ENCODE measurements at regions not wholly inside any gene's neighbourhood (a gene's known extent, or its start where the extent isn't known, plus 50 kb on each side); places are given as distances from the start of the nearest gene placed in this dataset.
"Not testable (repeated sequence)": the region's sequence is repeated elsewhere in the genome, so short reads cannot be mapped to it uniquely, and the experiment has no call there.

DNA sequence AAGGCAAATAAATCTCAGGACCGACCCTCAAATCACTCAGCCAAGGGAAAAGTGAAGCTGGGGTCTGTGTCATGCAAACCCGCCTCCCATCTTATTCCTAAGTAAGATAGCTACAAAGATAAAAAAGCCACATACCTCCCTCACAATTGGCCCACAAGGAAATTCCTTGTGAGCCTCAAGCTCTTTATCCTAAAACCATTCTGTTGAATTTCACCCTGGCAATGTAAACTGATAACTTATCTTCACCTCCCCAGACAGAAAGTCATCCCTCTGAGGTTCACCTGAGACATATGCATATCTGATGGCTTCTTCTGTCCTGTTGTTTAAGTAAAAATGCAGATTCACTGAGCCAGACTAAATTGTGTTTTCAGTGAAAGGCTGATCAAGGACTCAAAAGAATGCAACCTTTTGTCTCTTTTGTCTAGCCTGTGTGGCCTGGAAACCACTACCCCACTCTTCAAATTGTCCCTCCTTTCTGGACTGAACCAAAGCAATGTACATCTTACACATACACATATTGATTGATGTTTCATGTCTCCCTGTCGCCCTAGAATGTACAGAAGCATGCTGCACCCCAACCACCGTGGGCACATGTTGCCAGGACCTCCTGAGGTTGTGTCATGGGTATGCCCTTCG lies 91.3 kb downstream of the MFAP3L start:
- H3K4me3 ChIP-seq (ENCODE audit: low read depth, low read length): no peak overlapping the region
- DNase-seq (ENCODE audit: low read depth): no peak
- TF ChIP-seq POLR2A (IDR thresholded peaks at IDR 0.05; ENCODE audit: extremely low read depth, insufficient read length) (no peak), MYC (IDR thresholded peaks at IDR 0.05; ENCODE audit: low read depth, low read length) (no peak)
- TF ChIP-seq, protein P1, sequence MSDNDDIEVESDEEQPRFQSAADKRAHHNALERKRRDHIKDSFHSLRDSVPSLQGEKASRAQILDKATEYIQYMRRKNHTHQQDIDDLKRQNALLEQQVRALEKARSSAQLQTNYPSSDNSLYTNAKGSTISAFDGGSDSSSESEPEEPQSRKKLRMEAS (IDR thresholded peaks at IDR 0.05; ENCODE audit: low read depth, low read length): no peak
- TF ChIP-seq, protein P2, sequence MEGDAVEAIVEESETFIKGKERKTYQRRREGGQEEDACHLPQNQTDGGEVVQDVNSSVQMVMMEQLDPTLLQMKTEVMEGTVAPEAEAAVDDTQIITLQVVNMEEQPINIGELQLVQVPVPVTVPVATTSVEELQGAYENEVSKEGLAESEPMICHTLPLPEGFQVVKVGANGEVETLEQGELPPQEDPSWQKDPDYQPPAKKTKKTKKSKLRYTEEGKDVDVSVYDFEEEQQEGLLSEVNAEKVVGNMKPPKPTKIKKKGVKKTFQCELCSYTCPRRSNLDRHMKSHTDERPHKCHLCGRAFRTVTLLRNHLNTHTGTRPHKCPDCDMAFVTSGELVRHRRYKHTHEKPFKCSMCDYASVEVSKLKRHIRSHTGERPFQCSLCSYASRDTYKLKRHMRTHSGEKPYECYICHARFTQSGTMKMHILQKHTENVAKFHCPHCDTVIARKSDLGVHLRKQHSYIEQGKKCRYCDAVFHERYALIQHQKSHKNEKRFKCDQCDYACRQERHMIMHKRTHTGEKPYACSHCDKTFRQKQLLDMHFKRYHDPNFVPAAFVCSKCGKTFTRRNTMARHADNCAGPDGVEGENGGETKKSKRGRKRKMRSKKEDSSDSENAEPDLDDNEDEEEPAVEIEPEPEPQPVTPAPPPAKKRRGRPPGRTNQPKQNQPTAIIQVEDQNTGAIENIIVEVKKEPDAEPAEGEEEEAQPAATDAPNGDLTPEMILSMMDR (IDR thresholded peaks at IDR 0.05; ENCODE audit: low read depth, low read length): no peak

DNA sequence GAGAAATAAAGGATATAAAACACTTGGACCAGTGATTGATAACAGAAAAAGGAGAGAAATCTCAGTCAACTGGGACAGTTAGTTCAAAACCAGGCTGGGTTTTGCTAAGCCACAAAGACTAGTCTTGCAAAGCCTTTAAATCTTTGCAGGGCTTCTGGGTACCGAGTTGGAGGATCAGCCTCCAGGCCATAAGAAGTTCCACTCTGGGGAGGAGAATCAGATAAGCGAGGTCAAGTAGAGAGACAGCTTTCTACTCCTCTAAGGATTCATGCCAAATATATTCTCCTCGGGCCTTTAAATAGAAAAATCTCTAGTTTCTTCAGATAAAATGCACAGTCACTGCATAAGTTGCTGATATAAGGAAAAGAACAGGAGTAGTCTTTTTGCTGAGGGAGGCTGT lies 92.7 kb downstream of the MFAP3L start:
- no peak for DNase-seq (ENCODE audit: low read depth)
- no peak overlapping the region for H3K4me3 ChIP-seq (ENCODE audit: low read depth, low read length)
- TF ChIP-seq MYC (IDR thresholded peaks at IDR 0.05; ENCODE audit: low read depth, low read length) (no peak), POLR2A (IDR thresholded peaks at IDR 0.05; ENCODE audit: extremely low read depth, insufficient read length) (no peak)
- TF ChIP-seq, protein P2 (IDR thresholded peaks at IDR 0.05; ENCODE audit: low read depth, low read length): no peak
- TF ChIP-seq, protein P1 (IDR thresholded peaks at IDR 0.05; ENCODE audit: low read depth, low read length): no peak

DNA sequence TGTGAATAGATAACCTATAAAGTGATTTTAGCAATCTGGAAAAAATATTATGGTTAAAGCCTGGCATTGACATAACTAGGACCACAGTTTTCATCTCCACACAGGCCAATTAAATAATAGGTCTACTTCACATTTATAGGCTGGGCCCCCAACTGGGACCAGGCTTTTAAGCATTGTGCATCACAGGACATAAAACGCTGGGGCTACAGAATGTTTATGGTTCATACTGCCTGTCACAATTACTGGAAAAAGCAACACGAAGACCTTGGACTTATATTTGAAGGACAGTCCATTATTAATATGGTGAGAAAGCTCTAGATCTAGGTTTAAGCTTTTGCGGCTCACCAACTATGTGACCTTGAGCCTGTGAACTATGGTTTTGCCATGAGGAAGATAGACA lies 94.2 kb downstream of the MFAP3L start:
- DNase-seq (ENCODE audit: low read depth): no peak
- TF ChIP-seq, protein P1 (IDR thresholded peaks at IDR 0.05; ENCODE audit: low read depth, low read length): no peak
- no peak overlapping the region for H3K4me3 ChIP-seq (ENCODE audit: low read depth, low read length)

DNA sequence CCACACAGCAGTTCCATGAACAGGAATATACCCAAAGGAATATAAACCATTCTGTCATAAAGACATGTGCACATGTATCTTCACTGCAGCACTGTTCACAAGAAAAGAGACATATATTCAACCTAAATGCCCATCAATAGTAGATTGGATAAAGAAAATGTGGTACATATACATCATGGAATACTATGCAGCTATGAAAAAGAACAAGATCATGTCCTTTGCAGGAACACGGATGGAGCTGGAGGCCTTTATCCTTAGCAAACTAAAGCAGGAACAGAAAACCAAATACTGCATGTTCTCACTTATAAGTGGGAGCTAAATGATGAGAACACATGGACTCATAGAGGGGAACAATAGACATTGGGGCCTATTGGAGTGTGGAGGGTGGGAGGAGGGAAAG lies 95.4 kb downstream of the MFAP3L start:
- not testable (repeated sequence) for H3K4me3 ChIP-seq (ENCODE audit: low read depth, low read length)

DNA sequence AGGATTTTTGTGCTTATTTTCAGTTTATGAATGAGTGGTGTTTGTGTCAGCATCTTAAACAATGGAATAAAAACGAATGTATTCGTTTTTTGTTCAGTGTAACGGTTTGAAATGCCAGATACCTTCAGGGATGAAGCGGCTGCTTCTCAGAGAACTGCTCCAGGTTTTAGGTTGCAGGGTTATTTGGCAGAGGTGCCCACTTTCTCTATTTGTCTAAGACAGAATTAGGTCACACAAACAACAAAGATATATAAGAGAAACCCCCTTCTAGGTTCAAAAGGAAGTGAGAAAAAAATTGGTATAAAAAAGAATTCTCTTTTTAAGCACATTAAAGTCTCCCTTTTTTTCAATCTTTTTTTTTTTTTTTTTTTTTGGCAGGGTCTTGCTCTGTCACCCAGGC lies 98.9 kb downstream of the MFAP3L start:
- TF ChIP-seq, protein P2 (IDR thresholded peaks at IDR 0.05; ENCODE audit: low read depth, low read length): no peak
- TF ChIP-seq, protein P1 (IDR thresholded peaks at IDR 0.05; ENCODE audit: low read depth, low read length): no peak
- TF ChIP-seq POLR2A (IDR thresholded peaks at IDR 0.05; ENCODE audit: extremely low read depth, insufficient read length) (no peak), MYC (IDR thresholded peaks at IDR 0.05; ENCODE audit: low read depth, low read length) (no peak)
- no peak for DNase-seq (ENCODE audit: low read depth)
- H3K4me3 ChIP-seq (ENCODE audit: low read depth, low read length): no peak overlapping the region

More for the DNA sequence above, 95.4 kb downstream of the MFAP3L start:
- DNase-seq (ENCODE audit: low read depth): not testable (repeated sequence)

DNA sequence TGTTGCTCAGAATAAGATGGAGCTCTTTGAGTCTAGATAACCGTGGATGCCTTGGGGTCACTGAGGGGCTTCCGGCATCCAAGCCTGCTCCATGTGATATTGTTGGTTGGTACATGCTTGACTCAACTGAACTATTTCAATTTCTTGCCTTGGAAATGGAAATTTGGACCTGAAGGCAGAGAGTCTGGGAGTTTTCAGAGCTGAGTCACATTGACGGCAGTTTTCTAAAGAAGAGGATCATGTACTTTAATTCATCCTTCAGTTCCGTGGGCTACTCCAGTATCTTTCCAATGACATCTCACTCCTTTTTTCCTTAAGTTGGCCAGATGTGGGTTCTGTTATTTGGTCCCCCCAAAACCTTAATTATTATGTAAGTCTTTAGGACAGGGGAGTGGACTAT lies 100.5 kb downstream of the MFAP3L start:
- DNase-seq (ENCODE audit: low read depth): no peak
- TF ChIP-seq, protein P1 (IDR thresholded peaks at IDR 0.05; ENCODE audit: low read depth, low read length): no peak
- TF ChIP-seq POLR2A (IDR thresholded peaks at IDR 0.05; ENCODE audit: extremely low read depth, insufficient read length) (no peak), MYC (IDR thresholded peaks at IDR 0.05; ENCODE audit: low read depth, low read length) (no peak)
- TF ChIP-seq, protein P2 (IDR thresholded peaks at IDR 0.05; ENCODE audit: low read depth, low read length): no peak

More for the DNA sequence above, 100.5 kb downstream of the MFAP3L start:
- no peak overlapping the region for H3K4me3 ChIP-seq (ENCODE audit: low read depth, low read length)

All from NB4 (cell line).